ENCODE measurements at regions not wholly inside any gene's neighbourhood (a gene's known extent, or its start where the extent isn't known, plus 50 kb on each side); places are given as distances from the start of the nearest gene placed in this dataset.

GRCh38 chr2:173419506-173419905 lies 64.8 kb downstream of the CDCA7 start:
- DNase-seq, result no peak

GRCh38 chr2:173424886-173425285 lies 70.2 kb downstream of the CDCA7 start:
- no peak for DNase-seq

GRCh38 chr2:173427887-173428668 lies 73.4 kb downstream of the CDCA7 start:
- DNase-seq, result no peak

- DNase-seq, result no peak
Observed at GRCh38 chr2:173431191-173431590, 76.5 kb downstream of the CDCA7 start.

GRCh38 chr2:173432049-173432754 lies 77.5 kb downstream of the CDCA7 start:
- DNase-seq, result no peak

GRCh38 chr2:173434762-173435569 lies 80.3 kb downstream of the CDCA7 start:
- no peak for DNase-seq

- DNase-seq, result no peak
Observed at GRCh38 chr2:173435574-173435973, 80.9 kb downstream of the CDCA7 start.

GRCh38 chr2:173436088-173436487 lies 81.4 kb downstream of the CDCA7 start:
- no peak for DNase-seq

- DNase-seq, result no peak
Observed at GRCh38 chr2:173441222-173441621, 86.5 kb downstream of the CDCA7 start.

GRCh38 chr2:173442542-173442941 lies 87.9 kb downstream of the CDCA7 start:
- no peak for DNase-seq

GRCh38 chr2:173446722-173447121 lies 92.0 kb downstream of the CDCA7 start:
- no peak for DNase-seq

GRCh38 chr2:173448938-173449471 lies 94.3 kb downstream of the CDCA7 start:
- DNase-seq, result peak; percentile 61

GRCh38 chr2:173451118-173451517 lies 96.4 kb downstream of the CDCA7 start:
- no peak for DNase-seq

GRCh38 chr2:173451941-173452340 lies 97.3 kb downstream of the CDCA7 start:
- DNase-seq, result no peak

- DNase-seq, result no peak
Observed at GRCh38 chr2:173452416-173452815, 97.7 kb downstream of the CDCA7 start.

- no peak for DNase-seq
Observed at GRCh38 chr2:173456960-173457359, 102.3 kb downstream of the CDCA7 start.

- no peak for DNase-seq
Observed at GRCh38 chr2:173457366-173457765, 102.7 kb downstream of the CDCA7 start.

GRCh38 chr2:173458991-173459780 lies 104.5 kb downstream of the CDCA7 start:
- DNase-seq, result no peak

GRCh38 chr2:173462892-173463840 lies 108.5 kb downstream of the CDCA7 start:
- DNase-seq, result no peak

- no peak for DNase-seq
Observed at GRCh38 chr2:173463846-173464245, 109.2 kb downstream of the CDCA7 start.

GRCh38 chr2:173467751-173468150 lies 113.1 kb downstream of the CDCA7 start:
- no peak for DNase-seq

All from stimulated activated CD4-positive, alpha-beta T cell treated with anti-CD3 and anti-CD28 coated beads, Interleukin-1b, Interleukin-23, amount 100 ng/mL, for 48 hours (primary cell).